ENCODE measurements at regions not wholly inside any gene's neighbourhood (a gene's known extent, or its start where the extent isn't known, plus 50 kb on each side); places are given as distances from the start of the nearest gene placed in this dataset.

DNA sequence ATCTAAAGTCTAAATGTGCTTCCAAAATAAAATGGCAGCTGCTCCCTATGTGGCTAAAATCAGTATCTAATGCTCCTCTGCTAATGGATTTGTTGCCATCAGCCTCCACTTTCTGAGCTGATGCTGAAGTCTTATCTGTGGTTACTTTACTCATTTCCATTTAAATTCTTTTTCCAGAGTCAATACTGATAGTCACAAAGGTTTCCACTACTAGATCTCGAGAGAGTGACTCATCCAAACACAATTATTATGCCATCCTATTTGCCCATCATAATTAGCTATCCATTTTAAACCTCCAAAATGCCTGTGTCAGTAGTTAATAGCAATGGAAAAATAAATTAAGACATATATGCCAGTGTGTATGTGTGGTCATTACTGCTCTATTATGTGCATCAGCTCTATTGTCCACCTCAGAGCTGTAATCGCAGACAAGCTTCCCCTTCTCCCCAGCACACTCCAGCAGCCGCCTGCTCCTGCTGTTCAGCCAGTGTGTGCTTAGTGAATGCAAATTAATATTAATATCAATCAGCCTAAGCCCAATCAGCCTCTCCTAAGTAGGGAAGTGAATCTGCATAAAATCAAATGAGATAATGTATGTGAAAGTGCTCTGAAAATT is 199.8 kb upstream of the ZIC3 start:
- DNase-seq: no peak

DNA sequence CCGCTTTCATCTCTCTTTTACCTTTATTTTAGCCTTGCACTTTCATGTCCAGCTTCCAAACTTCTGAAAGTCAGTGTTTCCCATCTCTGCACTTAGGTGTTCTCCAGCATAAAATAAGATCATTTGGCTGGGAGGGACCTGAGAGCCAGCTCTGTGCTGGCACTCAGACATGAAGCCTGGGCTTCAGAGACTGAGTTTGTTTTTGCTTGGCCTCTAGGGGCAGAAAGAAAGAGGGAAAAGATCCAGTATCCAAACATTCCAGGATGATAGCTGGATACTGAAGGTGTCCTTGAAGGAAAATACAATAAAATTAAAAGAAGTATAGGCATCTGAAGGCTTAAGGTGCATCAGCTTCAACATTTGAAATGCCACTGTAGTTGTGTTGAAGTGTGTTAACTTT is 202.4 kb upstream of the ZIC3 start:
- DNase-seq: no peak

- DNase-seq: no peak
Measured at GRCh38 chrX:137362583-137362982, 203.3 kb upstream of the ZIC3 start.

DNA sequence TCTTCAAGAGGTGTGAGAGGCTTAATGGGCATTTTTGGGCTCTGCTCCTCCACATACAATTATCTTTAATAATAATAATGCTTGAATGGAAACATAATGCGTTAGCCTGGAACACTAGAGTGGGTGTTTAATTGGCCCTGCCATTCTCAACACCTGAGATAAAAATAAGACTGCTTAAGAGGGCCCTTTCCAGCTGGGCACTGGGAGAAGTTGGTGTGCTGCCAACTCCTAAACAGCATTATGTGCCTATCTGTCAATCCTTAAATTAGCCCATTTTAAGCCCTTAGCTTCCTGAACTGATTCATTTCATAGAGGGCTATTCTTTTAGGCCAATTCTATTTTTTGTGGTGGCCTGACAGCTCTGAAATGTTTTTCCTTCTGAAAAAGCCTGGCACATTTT is 211.1 kb upstream of the ZIC3 start:
- DNase-seq: no peak

DNA sequence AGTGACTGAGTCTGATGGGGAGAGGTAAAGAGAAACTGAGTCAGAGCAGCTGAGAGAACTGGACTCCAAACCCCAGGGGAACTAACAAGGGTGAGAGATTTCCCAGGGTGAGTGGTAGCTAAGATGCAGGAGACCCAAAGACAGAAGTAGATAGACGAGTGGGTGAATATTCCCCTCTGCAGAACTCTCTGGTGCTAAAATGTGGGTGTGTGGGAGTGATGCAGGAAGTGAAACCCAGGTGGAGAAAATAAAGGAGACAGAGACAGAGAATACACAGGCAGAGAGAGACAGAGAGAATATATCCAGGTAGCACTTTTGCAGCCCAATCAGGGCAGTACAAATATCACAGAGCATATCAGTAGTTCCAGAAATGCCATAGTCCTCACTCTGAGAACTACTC is 212.5 kb upstream of the ZIC3 start:
- no peak for DNase-seq

DNA sequence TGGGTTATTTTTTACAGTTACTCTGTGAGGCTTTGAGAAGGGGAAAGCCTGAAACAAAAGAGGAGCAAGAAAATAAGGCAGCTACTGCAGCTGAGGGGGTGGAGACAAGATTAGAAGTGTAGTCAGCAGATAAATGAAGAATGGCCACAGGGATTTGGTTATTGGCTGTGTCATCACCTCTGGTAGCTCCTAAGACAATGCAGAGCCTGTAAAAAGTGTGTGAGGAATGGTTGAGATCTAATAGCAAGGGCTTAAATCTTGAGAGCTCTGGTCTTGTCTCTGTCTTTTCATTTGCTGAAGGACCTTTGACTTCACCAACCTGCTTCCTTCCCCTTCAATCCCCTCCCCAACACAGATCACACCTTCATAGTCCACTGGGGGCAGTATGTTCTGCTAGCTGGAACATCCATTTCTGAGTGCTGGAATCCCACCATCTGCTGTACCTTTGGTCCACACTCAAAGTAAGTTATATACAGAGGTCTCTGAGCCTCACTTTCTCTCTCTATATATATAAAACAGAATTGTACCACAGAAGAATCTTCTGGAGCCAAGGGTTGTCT is 213.7 kb upstream of the ZIC3 start:
- DNase-seq: no peak

DNA sequence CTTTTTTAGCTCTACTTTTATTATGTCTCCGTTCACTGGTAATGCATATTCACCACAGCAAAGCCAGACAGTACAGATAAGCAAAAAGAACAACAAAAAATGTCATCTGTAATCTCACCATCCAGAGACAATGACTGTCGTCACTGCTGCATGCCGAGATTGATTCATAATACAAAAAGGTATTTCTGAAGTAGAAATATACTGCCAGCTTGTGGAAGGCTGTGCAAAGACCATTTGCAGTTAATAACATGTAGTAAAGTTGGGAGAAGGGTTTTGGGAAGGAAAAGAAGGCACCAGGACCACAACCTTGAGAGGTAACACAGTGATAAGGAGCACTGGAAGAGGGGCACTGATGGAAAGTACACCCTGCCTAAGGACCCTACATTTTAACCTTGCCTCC is 223.0 kb upstream of the ZIC3 start:
- no peak for DNase-seq

DNA sequence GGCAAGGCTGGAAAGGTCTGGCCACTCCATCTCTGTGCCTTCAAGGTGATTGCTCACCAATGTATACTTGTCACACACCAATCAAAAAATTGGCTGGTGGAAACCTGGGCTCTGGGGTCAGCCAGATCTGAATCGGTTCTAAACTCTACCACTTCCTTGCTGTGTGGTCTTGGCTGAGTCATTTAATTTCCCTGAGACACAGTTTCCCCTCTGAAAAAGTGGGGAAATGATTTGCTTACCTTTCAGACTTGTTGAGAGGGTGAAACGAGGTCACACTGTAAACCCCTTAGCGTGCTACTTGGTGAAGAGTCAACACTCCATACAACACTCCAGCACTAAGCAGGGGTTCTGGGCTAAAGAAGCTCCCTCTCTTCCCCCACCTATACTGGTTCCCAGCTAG is 252.3 kb upstream of the ZIC3 start:
- no peak for DNase-seq

DNA sequence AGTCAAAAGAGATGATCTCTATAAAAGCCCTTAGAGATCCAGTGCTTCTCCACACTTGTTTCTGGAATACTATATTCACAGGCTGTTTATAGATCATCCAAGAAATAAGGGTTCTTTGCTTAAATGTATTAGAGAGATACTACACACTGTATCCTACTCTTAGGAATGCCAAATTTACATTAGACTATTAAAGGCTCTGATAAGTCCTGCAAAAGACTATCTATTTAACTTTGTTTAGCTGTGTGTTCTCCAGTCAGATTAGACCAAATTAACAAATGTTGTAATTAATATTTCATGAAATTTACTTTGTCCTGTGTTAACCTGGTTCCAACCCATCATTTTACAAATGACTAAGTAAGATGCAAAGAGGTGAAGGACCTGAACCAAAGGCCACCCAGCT is 260.5 kb upstream of the ZIC3 start:
- DNase-seq: no peak

DNA sequence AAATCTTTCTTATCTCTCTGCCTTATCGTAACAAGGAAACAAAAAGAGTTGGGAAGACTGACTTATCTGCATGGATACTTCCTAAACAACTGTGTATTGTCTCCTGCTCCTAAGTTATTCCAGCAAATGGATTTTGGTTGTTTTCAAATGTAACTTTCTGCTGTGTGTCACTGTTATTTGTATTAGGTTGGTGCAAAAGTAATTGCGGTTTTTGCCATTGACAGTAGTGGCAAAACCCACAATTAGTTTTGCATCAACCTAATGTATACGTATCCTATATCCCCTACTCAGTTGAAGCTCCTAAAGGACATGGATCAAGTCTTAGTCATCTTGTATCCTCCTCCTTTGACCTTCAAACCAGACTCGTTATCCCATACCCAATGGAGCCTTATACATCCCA is 263.4 kb upstream of the GPR101 start:
- no peak for DNase-seq

DNA sequence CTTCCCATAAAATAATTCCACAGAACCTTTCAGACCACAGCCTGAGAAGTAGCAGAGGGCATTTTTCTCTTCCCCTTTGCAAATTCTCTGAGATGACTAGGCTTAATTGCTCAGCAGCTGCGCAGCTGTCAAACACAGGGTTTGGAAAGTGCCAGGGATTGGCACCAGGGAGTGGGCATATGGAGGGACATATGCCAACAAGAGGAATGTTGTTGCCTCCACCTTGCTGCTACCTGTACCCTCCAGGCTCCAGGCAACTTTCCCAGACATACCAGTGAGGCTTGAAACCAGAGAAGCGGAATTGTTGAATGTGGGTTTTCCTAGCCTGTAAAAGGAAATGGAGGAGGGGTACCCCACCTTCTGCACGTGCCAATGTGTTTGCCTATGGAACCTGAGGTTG is 256.2 kb upstream of the GPR101 start:
- DNase-seq: no peak

DNA sequence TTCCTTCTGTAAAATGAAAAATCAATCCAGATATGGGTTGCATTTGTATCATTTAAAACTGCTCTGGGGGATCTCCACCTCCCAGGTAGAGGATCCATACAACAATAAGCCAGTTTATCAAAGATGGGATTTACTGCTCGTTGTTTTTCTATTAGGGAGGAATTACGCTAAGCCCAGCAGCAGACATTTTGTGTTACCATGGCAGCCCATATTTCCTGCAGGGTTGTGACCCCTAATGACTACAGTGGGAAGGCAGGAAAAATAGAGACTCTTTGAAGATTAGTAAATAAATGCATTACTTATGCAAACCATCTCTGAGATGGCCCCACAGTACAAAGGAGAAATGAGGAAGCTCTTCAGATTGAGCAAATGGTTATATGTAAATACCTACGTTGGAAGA is 253.4 kb upstream of the GPR101 start:
- no peak for DNase-seq

DNA sequence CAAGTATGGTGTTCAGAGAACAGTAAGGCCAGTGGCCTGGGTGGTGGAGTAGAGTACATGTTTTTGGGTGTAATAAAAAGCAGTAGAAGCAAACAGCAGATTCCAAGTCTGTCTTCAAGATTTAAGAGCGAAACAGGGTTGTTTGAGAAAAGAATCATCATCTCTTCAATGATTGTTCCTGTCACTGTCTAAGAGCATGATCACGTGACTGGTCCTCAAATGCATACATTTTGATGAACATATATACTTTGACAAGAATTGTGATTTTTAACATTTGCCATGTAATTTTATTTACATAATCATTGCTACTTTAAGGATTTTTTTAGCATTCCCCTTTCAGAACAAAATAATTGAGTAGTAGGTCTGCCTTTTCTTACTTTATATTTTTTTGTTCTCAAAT is 252.6 kb upstream of the GPR101 start:
- DNase-seq: no peak

DNA sequence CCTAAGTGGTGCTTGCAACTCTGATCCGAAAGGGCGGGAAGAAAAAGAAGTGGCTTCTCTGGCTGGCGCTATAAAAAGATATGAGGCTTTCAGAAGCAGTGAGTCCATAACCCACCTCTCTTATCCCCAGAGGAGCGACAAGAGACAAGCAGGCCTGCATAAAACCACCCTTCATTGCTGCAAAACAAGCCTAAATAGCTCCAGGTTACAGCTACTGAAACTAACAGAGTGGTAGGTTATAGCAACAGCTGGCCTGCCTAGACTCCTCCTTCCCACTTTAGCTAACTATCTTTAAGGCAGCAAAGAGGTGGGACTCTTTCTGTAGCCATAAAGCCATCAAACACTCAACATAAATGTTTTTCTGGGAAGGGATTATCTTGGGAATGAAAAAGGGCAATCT is 245.0 kb upstream of the GPR101 start:
- no peak for DNase-seq

DNA sequence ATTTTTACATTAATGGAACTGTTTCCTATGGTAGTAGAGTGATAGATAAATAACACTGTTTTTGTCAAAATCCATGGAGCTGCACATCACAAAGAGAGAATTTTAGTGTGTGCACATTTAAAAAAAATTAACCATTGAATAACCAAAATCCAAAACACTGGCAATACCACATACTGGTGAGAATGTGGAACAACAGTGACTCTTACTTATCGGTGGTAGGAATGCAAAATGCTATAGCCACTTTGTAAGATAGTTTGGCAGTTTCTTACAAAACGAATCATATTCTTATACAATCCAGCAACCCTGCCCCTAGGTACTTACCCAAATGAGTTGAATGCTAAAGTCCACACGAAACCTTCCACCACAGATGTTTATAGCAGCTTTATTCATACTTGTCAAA is 229.6 kb upstream of the GPR101 start:
- DNase-seq: no peak

DNA sequence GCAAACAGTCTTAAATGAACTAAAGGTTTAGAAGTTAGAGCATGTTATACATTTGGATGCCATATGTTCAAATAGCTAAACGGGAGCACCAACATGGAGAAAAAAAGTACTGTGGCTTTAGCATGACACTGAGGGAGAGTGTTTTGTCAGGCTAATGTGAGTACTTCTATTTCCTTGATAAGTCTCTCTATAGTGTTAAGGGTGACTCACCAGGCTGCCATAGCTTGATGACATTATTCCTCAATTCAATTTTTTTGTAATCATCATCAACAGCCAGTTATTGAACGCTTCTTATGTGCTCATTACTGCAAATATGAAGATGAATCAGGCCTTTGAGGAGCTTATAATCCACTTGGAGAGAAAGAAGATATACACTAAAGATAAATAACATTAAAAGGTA is 211.4 kb upstream of the GPR101 start:
- no peak for DNase-seq

DNA sequence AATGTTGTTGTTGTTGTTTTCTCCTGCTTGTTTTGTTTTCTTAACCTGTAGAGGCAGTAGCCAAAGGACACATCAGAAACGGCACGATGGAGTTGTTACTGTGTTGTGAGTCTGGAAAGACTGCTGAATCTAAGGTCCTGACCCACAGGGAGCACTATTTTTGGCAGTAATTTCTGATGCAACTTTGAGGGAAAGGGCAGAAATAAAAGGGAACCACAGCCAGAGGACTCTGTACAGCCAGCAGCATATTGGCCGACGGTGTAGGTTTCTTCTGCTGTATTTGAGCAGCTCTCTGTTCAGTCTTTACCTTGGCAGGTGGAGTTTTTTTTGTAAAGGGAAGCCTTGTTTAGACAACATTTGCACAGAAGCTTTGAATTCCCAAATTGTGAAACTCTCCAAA is 203.0 kb upstream of the GPR101 start:
- DNase-seq: no peak

GRCh38 chrX:137234651-137235402 is 201.0 kb upstream of the GPR101 start:
- peak; percentile 1 for DNase-seq

DNA sequence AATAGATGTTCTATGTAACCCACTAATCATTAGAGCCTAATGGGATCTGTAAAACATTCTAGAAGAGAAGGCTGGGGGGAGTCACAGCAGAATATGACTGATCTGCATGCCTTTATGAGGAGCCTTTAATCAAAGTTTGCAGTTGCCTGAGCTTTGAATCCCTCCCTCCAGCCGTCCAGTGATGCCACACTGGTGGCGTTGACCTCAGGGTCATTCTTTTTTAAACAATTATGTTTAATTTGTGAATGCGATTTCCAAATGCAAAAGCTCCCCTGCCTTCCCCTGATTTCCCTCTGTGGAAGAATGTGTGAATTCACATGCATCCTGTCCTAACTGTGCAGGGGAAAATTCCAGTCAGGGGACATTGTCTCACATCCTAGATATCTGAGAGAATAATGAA is 199.7 kb upstream of the GPR101 start:
- DNase-seq: no peak

GRCh38 chrX:137227151-137227550 is 193.4 kb upstream of the GPR101 start:
- DNase-seq: no peak

DNA sequence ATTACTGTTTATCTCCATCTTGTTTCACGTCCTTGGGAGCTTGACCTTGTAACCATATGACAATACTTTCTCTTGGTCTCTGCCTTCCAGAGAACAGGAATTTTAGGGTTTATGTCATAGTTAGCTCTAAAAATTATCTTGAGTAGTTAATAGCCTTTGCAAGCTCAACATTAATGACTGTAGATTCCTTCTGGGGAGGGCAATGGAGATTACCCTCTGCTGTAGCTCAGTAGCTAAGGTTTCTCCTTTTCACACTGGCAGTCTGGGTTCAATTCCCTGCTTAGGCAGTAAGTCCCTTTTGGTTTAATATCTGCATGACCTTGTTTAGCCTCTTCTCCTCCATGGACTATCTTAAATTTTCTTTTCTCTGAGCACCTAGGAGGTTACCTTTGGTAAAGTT is 181.7 kb upstream of the GPR101 start:
- DNase-seq: no peak

DNA sequence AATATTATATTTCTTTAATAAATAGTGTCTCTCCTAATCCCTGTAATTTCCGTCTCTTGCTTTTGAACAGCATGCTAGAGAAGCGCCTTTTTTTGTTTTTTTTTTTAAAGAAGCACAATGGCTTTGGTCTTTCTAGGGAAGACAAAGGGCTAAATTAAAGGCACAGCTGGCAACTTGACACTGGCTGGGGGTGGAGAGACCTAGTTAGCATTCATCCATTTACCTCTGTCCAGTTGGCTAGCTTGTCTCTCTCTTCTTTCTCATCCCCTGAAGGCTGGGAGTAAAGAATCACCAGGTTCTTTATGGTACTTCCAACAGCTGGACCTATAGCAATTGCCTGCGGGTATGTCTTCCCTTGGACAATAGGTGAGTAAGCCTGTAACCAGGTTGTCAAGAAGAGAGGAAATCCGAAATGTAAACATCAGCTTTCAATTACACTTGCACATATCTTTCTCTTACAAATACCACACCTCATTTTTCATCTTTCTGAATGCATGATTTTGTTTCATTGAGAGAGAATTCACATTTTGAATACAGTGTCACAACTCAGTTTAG is 178.4 kb upstream of the GPR101 start:
- no peak for DNase-seq

GRCh38 chrX:137198040-137198439 is 164.2 kb upstream of the GPR101 start:
- DNase-seq: no peak

DNA sequence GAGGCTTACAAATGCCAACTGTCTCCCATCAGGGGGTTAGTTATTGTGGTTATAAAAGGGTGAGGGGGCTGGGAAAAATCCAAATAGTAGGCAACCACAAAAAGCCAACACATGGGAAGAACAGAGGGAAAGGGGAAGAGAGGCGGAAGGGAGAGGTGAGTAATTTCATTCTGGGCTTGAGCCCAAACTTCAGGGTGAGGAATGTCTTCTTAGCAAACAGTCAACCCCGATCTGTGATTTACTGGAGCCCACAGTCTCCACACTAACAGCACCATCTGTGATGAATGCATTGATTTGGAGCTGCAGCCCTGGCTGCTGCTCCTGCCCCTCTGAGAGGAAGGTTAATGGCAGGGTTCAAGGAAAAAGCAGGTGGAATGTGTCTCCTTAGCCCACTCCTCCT is 162.2 kb upstream of the GPR101 start:
- no peak for DNase-seq

All from central memory CD4-positive, alpha-beta T cell (primary cell).